ENCODE measurements at regions not wholly inside any gene's neighbourhood (a gene's known extent, or its start where the extent isn't known, plus 50 kb on each side); places are given as distances from the start of the nearest gene placed in this dataset.

GRCh38 chr4:58188316-58188715 is 1078.1 kb upstream of the IGFBP7 start:
- no peak for DNase-seq

GRCh38 chr4:58175024-58175423 is 1064.8 kb upstream of the IGFBP7 start:
- no peak for DNase-seq

DNA sequence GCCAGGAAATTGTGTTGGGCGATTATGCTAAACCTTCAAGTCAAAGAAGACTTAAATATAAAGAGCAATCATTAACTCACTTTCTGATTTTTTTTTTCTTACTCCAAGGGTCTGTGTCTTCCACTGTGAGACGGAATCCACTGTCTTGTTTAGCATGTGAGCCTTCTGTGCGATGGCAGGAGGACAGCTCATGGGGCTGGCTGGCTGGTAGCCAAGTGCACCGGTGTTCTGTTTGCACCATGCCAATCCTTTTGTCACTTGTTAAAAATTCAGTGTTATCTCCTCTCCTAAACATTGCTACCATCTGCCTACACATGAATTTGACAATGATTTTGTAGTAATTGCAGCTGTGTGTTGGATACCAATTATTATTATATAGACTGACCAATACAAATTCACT is 1056.3 kb upstream of the IGFBP7 start:
- DNase-seq = no peak

GRCh38 chr4:58163156-58163555 is 1053.0 kb upstream of the IGFBP7 start:
- no peak for DNase-seq

DNA sequence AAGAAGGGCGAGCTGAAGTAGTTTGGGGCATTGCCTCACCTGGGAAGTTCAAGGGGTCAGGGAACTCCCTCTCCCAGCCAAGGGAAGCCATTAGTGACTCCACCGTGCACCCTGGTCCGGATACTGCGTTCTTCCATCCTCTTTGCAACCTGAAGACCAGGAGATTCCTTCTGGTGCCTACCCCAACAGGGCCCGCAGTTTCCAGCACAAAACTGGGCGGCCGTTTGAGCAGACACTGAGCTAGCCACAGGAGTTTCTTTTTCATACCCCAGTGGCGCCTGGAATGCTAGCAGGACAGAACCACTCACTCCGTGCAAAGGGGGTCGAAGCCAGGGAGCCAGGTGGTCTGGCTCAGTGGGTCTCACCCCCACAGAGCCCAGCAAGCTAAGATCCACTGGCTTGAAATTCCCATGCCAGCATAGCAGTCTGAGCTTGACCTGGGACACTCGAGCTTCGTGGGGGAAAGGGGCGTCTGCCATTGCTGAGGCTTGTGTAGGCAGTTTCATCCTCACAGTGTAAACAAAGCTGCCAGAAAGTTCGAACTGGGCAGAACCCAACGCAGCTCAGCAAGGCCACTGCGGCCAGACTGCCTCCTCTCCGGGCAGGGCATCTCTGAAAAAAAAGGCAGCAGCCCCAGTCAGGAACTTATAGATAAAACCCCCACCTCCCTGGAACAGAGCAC is 1039.4 kb upstream of the IGFBP7 start:
- DNase-seq = no peak

- DNase-seq = no peak
Observed at GRCh38 chr4:58144721-58145120, 1034.5 kb upstream of the IGFBP7 start.

DNA sequence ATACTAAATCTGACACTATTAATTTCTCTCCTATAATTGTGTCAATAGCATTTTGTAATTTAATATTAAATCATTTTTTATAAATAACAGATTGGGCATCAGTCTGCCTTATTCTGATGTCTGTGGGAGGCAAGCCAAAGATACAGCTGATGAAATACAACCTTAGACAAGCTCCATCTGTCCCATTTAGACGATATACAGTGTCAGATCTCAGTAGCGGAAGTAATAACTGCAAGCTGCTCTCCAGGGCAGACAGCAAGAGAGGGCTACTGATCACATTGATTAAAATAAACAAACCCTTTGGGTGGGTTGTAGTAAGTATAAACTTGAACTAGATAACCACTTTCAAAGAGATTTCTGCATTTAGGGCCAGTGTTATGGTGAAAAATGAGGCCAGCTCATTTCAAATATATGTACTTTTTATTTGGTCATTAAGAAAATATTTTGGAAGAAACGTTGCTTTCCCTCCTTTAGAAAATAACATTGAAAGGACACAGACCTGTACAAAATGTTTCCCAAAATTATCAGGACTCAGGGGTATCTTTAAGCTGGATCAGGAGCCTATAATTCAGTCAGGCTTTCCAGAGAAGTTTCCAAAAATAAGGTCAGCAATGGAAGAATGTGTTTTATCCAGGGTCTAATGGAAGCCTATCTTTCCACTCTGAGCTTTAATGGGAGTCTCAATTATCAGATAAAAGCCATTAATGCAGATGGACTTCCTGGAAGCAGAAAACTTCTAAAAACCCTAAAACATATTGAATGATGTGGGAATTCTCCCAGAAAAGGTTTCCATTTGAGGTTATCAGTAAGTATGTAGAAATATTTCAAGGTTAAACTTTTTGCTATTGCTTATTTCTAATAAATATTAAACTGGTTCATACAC is 1028.8 kb upstream of the IGFBP7 start:
- no peak for DNase-seq

DNA sequence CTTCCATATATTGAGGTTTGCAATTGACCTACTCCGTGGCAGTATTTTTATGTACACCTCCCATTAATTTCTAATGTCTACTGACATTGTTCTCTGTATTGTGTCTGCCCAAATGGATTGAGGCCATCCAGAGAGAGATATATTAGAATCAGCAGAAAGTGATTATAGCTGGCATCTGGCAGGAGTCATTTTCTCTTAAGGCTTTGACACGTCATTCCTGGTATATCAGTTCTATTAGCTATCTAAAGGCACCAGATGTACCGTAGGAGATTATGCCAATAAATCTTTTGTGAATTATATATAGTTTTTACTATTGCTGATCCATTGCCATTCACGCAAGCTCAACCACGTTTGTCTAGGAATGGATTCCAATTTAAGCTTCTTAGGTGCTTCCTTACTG is 1026.4 kb upstream of the IGFBP7 start:
- no peak for DNase-seq

GRCh38 chr4:58127680-58128079 is 1017.5 kb upstream of the IGFBP7 start:
- no peak for DNase-seq

- DNase-seq = no peak
Observed at GRCh38 chr4:58119298-58119697, 1009.1 kb upstream of the IGFBP7 start.

- DNase-seq = no peak
Observed at GRCh38 chr4:58113126-58113525, 1002.9 kb upstream of the IGFBP7 start.

GRCh38 chr4:58111818-58112217 is 1001.6 kb upstream of the IGFBP7 start:
- no peak for DNase-seq

DNA sequence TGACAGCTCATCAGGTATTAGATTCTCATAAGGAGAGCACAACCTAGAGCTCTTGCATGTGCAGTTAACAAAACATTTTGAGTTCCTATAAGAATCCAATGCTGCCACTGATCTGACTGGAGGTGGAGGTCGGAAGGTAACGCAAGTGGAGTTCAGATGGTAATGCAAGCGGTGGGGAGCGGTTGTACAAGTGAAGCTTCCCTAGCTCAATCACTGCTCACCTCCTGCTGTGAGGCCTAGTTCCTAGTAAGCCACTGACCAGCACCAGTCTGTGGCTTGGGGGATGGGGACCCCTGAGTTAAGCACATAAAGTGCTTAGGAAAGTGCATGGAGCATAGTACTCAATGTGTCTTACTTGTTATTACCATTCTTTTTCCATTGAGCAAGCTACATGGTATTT is 983.2 kb upstream of the IGFBP7 start:
- DNase-seq = no peak

- DNase-seq = no peak
Observed at GRCh38 chr4:58090539-58090938, 980.4 kb upstream of the IGFBP7 start.

GRCh38 chr4:58081356-58081755 is 971.2 kb upstream of the IGFBP7 start:
- no peak for DNase-seq

DNA sequence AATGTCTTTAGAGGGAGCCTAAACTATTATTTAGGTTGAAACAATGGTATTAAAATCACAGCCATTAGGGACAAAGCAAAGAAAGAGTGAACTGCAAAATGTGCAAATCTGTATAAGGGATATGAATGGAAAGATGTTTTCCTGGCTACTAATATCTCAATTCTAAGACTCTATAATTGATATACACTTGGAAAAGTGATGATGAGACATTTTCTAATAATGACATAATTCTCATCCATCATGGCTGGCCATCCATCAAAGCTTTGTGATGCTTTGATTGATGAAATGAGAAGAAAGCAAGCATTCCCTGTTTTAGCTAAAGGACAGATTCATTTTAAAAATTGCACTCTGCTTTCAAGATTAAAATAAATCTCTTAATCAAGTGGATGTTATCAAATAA is 965.5 kb upstream of the IGFBP7 start:
- DNase-seq = no peak

- DNase-seq = no peak
Observed at GRCh38 chr4:58074382-58074781, 964.2 kb upstream of the IGFBP7 start.

DNA sequence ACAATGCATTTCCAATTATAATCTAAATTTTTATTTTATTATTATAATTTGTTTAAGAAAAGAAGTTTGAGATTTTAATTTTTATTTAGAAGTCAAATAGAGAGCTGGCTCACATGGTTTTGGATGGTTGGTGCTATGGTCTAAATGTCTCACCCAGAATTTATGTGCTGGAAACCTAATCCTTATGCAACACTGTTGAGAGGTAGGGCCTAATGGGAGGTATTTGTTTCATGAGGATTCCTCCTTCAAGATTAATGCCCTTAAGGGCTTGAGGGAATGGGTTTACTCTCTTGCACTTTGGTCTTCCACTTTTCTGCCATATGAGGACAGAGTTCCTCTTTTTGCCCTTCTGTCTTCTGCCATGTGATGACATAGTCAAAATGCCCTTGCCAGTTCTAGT is 960.5 kb upstream of the IGFBP7 start:
- DNase-seq = no peak

- no peak for DNase-seq
Observed at GRCh38 chr4:58064653-58065052, 954.5 kb upstream of the IGFBP7 start.

DNA sequence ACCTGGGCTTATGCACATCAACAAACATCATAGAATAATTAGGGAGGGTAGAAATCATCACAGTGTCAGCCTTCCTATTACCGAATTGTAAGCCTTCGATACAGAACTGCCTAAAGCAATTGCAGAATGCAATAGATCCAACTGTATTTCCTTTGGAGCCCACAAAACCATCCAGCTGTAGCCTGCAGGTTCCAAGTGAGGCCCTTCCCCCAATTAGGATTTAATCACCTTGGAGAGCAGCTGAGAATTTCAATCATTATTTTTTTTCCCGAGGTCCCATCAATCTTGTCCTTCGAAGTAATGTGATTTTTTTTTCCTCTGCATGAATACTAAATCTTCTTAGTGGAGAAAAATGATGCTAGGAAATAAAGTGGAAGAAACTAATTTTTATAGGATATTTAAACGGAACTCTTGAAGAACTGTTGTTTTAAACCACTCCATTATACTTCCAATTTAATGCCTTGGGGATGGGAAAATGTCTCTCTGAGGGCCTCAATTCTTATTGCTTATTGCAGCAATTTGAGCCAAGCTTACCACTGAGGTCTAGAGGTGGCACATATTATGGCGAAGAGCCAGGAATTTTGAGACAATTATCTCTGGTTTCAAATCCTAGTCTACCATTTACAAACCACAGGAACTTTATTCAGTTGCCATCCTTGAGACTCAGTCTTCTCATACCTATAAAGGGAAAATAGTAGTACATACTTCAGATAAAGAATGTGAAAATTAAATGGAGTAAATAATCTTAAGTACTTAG is 953.4 kb upstream of the IGFBP7 start:
- DNase-seq = no peak

- no peak for DNase-seq
Observed at GRCh38 chr4:58061967-58062366, 951.8 kb upstream of the IGFBP7 start.

GRCh38 chr4:58050439-58050838 is 940.3 kb upstream of the IGFBP7 start:
- DNase-seq = no peak

GRCh38 chr4:58048491-58048890 is 938.3 kb upstream of the IGFBP7 start:
- DNase-seq = no peak

GRCh38 chr4:58042176-58042575 is 932.0 kb upstream of the IGFBP7 start:
- DNase-seq = no peak
